ENCODE measurements at regions not wholly inside any gene's neighbourhood (a gene's known extent, or its start where the extent isn't known, plus 50 kb on each side); places are given as distances from the start of the nearest gene placed in this dataset.

- no peak for DNase-seq (ENCODE audit: low spot score)
Measured at GRCh38 chr1:208782186-208782585, 538.0 kb upstream of the PLXNA2 start.

- no peak for DNase-seq (ENCODE audit: low spot score)
Measured at GRCh38 chr1:208785629-208786028, 541.4 kb upstream of the PLXNA2 start.

- no peak for DNase-seq (ENCODE audit: low spot score)
Measured at GRCh38 chr1:208787219-208787618, 543.0 kb upstream of the PLXNA2 start.

GRCh38 chr1:208788013-208788540 is 543.9 kb upstream of the PLXNA2 start:
- no peak for DNase-seq (ENCODE audit: low spot score)

GRCh38 chr1:208791456-208791855 is 547.3 kb upstream of the PLXNA2 start:
- no peak for DNase-seq (ENCODE audit: low spot score)

- DNase-seq (ENCODE audit: low spot score), result no peak
Measured at GRCh38 chr1:208793861-208794345, 549.7 kb upstream of the PLXNA2 start.

- DNase-seq (ENCODE audit: low spot score), result no peak
Measured at GRCh38 chr1:208799186-208799585, 555.0 kb upstream of the PLXNA2 start.

GRCh38 chr1:208803011-208803811 is 559.0 kb upstream of the PLXNA2 start:
- DNase-seq (ENCODE audit: low spot score), result no peak

GRCh38 chr1:208807446-208808127 is 563.4 kb upstream of the PLXNA2 start:
- DNase-seq (ENCODE audit: low spot score), result no peak

- DNase-seq (ENCODE audit: low spot score), result no peak
Measured at GRCh38 chr1:208808301-208808700, 564.1 kb upstream of the PLXNA2 start.

- no peak for DNase-seq (ENCODE audit: low spot score)
Measured at GRCh38 chr1:208809876-208810275, 565.7 kb upstream of the PLXNA2 start.

GRCh38 chr1:208818770-208819445 is 574.7 kb upstream of the PLXNA2 start:
- DNase-seq (ENCODE audit: low spot score), result no peak

- DNase-seq (ENCODE audit: low spot score), result no peak
Measured at GRCh38 chr1:208820580-208821212, 576.5 kb upstream of the PLXNA2 start.

- DNase-seq (ENCODE audit: low spot score), result no peak
Measured at GRCh38 chr1:208821939-208822338, 577.8 kb upstream of the PLXNA2 start.

- no peak for DNase-seq (ENCODE audit: low spot score)
Measured at GRCh38 chr1:208825300-208825699, 581.1 kb upstream of the PLXNA2 start.

- DNase-seq (ENCODE audit: low spot score), result no peak
Measured at GRCh38 chr1:208829595-208829994, 585.4 kb upstream of the PLXNA2 start.

- no peak for DNase-seq (ENCODE audit: low spot score)
Measured at GRCh38 chr1:208834381-208835096, 590.4 kb upstream of the PLXNA2 start.

- DNase-seq (ENCODE audit: low spot score), result no peak
Measured at GRCh38 chr1:208835097-208835463, 590.9 kb upstream of the PLXNA2 start.

- no peak for DNase-seq (ENCODE audit: low spot score)
Measured at GRCh38 chr1:208835781-208836180, 591.6 kb upstream of the PLXNA2 start.

- no peak for DNase-seq (ENCODE audit: low spot score)
Measured at GRCh38 chr1:208837242-208837641, 593.1 kb upstream of the PLXNA2 start.

GRCh38 chr1:208841436-208841835 is 597.3 kb upstream of the PLXNA2 start:
- no peak for DNase-seq (ENCODE audit: low spot score)

GRCh38 chr1:208842451-208842850 is 598.3 kb upstream of the PLXNA2 start:
- DNase-seq (ENCODE audit: low spot score), result no peak
